HCT116 (cell line): ENCODE measurements at regions not wholly inside any gene's neighbourhood (a gene's known extent, or its start where the extent isn't known, plus 50 kb on each side); places are given as distances from the start of the nearest gene placed in this dataset.
"Not testable (repeated sequence)": the region's sequence is repeated elsewhere in the genome, so short reads cannot be mapped to it uniquely, and the experiment has no call there.

Experiments used
- CBX3 ChIP-seq: IDR thresholded peaks from 2 replicates; pipeline ENCODE4 v1.6.1; 2012; ENCODE audit warnings: low read depth
- CTCF ChIP-seq, 3 experiments: fragments of 200-600 bp in 1 of 3; sonication (generic) in 1 of 3; IDR thresholded peaks in 2 of 3; conservative IDR thresholded peaks in 1 of 3; 2 replicates each; pipeline ENCODE4 v1.5.1; 2012 to 2017; ENCODE audit warnings: low read depth in 2 of 3, low read length in 2 of 3, antibody characterized with exemption in 1 of 3, borderline replicate concordance in 1 of 3, control low read depth in 1 of 3, mild to moderate bottlenecking in 1 of 3, mixed read lengths in 1 of 3, mixed run types in 1 of 3, moderate library complexity in 1 of 3; ENCODE audit not compliant: insufficient read depth in 1 of 3
- EZH2 ChIP-seq: fragments of 200-600 bp; sonication (generic); IDR thresholded peaks from 2 replicates; pipeline ENCODE4 v1.6.1; 2017; ENCODE audit warnings: antibody characterized with exemption, mixed run types
- EZH2phosphoT487 ChIP-seq: fragments of 200-600 bp; IDR thresholded peaks from 2 replicates; pipeline ENCODE4 v1.6.1; 2018; ENCODE audit warnings: antibody characterized with exemption, borderline replicate concordance
- FOSL1 ChIP-seq: IDR thresholded peaks from 2 replicates; pipeline ENCODE4 v1.6.1; 2012; ENCODE audit warnings: low read depth
- POLR2A ChIP-seq: IDR thresholded peaks from 2 replicates; pipeline ENCODE4 v1.7.0; 2011; ENCODE audit warnings: borderline replicate concordance; ENCODE audit not compliant: insufficient read depth, insufficient read length; ENCODE audit errors: extremely low read depth
- POLR2AphosphoS5 ChIP-seq: IDR thresholded peaks from 2 replicates; pipeline ENCODE4 v1.6.1; 2011; ENCODE audit warnings: mild to moderate bottlenecking, low read depth, low read length, moderate library complexity
- YY1 ChIP-seq: IDR thresholded peaks from 2 replicates; pipeline ENCODE4 v1.6.1; 2011; ENCODE audit warnings: low read length, low read depth, moderate library complexity, mild to moderate bottlenecking; ENCODE audit not compliant: insufficient replicate concordance; ENCODE audit errors: extremely low read depth
- TF ChIP-seq, protein P1 (sequence below): IDR thresholded peaks from 2 replicates; pipeline ENCODE4 v1.6.1; 2012

- not testable (repeated sequence) for TF ChIP-seq YY1; EZH2; CTCF (IDR thresholded peaks at IDR 0.05 in 2 of 3, conservative IDR thresholded peaks at IDR 0.05 in 1 of 3; ENCODE audit: borderline replicate concordance in 1 of 3, insufficient read depth in 1 of 3, low read depth in 2 of 3, low read length in 2 of 3); CBX3; POLR2A; EZH2phosphoT487; POLR2AphosphoS5; FOSL1
- TF ChIP-seq, protein P1, sequence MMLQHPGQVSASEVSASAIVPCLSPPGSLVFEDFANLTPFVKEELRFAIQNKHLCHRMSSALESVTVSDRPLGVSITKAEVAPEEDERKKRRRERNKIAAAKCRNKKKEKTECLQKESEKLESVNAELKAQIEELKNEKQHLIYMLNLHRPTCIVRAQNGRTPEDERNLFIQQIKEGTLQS = not testable (repeated sequence)
Measured at GRCh38 chr1:206314951-206315636, 111.8 kb downstream of the SRGAP2 start.
